GM12874 (cell line): ENCODE measurements at regions not wholly inside any gene's neighbourhood (a gene's known extent, or its start where the extent isn't known, plus 50 kb on each side); places are given as distances from the start of the nearest gene placed in this dataset.

Source experiments
- TF ChIP-seq, protein P1 (sequence below): IDR thresholded peaks from 2 replicates; pipeline ENCODE4 v1.5.1; 2011; ENCODE audit warnings: low read depth, mild to moderate bottlenecking, control low read depth, low read length, moderate library complexity; ENCODE audit not compliant: insufficient read depth

DNA sequence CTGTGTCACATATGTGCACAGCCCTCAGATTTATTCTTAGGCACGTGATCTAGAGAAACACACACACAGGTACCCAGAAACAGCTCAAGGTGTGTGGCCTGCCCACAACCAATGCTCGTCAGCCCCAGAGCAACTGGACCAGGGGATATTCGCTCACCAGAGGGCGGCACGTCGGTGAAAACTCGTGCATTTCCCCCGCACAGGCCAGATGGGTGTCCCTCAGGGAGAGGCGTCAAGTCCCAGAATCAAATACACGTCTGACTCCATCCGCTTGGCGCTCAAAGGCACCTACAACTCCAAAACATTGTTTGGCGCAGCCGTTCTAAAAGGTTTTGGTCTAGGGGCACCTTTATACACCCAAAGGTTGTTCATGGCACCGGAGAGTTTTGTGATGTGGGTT is 429.0 kb downstream of the BRD1 start:
- TF ChIP-seq, protein P1, sequence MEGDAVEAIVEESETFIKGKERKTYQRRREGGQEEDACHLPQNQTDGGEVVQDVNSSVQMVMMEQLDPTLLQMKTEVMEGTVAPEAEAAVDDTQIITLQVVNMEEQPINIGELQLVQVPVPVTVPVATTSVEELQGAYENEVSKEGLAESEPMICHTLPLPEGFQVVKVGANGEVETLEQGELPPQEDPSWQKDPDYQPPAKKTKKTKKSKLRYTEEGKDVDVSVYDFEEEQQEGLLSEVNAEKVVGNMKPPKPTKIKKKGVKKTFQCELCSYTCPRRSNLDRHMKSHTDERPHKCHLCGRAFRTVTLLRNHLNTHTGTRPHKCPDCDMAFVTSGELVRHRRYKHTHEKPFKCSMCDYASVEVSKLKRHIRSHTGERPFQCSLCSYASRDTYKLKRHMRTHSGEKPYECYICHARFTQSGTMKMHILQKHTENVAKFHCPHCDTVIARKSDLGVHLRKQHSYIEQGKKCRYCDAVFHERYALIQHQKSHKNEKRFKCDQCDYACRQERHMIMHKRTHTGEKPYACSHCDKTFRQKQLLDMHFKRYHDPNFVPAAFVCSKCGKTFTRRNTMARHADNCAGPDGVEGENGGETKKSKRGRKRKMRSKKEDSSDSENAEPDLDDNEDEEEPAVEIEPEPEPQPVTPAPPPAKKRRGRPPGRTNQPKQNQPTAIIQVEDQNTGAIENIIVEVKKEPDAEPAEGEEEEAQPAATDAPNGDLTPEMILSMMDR = no peak

DNA sequence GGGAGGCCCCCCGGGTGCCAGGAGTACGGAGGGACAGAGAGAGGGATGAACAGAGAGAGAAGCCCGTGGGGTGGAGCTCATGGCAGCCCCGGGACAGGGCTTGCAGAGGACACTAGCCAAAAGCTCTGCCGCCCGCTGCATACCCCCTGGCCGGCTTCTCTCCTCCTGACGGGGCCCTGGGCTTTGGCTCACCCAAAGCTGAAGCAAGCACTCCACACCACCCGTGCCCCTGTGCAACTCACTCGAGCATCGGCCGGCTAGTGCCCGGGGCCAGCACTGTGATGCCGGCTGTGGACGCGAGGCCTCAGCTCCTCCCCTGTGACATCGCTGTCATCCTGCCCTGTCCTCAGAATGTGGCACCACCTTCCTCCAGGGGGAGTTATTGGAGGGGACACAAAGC is 429.6 kb downstream of the BRD1 start:
- TF ChIP-seq, protein P1 = no peak

DNA sequence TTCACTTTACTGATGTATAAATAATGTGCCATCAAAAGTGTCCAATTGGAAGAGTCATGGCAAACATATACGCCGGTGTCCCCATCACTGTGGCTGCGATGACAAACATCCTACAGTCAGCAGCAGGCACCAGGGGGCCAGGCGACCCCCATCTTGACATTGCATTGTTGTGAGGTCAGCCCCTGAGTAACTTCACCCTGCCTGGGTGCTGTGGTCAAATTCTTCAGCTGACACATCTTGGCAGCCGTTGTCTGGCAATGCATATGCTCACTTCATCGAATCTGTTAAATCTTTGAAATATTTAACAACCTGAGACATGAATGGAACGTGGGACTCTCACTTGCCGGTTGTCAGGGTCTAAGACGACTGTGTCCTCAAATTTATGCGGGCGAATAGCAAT is 430.9 kb downstream of the BRD1 start:
- TF ChIP-seq, protein P1 = no peak

DNA sequence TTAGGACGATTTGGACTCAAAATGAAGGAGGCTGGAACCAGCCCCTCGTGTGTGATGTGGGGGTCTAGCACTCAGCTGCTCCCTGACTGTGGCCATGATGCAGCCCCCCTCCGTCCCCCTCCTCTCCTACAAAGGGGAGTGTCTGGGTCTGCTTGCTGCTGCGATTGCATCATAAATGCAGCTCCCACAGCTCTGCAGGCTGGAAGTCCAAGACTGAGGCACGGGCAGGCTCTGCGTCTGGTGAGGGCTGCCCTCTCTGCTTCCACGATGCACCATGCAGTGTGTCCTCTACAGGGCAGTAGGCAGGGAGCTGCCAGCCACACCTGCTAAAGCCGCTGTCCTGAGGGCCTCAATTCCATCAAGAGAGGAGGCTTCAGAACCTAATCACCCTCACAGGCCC is 432.1 kb downstream of the BRD1 start:
- TF ChIP-seq, protein P1 = no peak

DNA sequence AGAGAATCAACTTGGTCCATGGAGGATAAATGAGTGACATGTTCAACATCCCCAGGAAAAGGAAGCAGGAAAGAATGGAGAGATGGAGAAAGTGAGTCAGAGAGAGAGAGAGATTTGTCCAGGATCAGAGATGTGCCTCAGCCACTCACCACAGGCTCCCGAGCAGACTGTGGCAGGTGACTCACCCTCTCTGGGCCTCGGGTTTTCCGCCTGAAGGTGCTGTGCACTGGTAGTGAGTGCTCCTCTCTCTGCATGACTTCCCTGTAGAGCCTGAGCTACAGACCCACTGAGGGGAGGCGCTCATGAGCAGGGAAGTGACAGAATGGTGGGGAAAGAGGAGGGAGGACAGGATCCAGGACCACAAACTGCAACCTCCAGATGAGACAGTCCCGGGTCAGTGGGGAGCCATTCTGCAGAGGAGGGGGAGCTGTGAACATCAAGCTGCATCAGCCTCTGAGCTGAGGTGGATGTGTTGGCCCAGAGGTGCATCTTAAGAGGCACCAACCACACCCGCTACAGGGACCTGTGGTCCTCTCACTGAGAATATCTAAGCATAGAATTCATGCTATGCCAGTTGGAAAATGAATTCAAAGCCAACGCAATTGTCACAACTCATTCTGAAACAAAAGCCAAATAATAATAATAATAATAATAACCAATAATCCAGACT is 433.4 kb downstream of the BRD1 start:
- TF ChIP-seq, protein P1 = no peak

DNA sequence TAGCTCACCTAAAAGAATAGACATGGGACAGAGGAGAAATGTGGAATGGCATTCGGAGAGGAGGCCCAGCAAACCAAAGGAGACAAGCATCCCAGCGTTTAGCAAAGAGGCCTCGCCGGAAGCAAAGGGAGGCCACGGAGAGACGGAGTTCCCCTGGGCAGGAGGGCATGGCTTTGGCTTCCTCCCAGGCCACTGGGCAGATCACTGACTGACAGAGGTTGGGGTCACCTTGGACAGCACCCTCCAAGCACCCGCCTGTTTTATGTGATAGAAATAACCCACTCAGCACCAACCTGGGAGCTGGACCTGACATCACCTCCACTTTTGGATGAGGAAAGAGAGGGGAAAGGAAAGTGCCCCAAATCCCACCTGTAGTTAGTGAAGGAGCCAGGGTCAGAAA is 434.1 kb downstream of the BRD1 start:
- TF ChIP-seq, protein P1 = no peak

DNA sequence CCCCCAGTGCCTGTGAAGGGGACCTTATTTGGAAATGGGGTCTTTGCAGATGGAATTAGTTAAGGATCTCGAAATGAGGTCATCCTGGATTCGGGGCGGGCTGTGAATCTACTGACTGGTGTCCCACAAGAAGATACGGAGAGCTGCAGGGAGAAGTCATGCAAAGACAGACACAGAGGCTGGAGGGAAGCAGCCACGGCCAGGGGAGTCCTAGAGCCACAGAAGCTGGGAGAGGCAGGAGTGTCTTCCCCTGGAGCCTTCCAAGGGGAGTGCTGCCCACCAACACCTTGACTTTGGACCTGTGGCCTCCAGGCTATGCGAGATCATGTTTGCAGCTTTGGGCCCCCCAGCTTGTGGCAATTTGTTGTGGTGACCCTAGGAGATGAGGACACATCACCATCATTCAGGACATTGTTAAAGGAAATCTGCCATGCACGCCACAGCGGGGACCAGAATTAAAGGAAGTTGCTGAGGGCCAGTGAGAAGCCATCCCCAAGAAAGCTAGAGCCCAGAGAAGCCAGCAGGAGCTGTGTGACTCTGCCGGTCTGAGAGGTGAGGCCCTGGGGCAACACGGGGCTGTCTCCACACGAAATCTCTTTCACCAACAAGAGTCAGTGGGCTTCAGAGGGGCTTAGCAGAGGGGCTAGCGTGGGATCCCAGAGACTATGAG is 434.7 kb downstream of the BRD1 start:
- TF ChIP-seq, protein P1 = no peak
